GM21786 (cell line): ENCODE measurements at regions not wholly inside any gene's neighbourhood (a gene's known extent, or its start where the extent isn't known, plus 50 kb on each side); places are given as distances from the start of the nearest gene placed in this dataset.

Experiments
- ATAC-seq: cut with Tn5 transposase; IDR thresholded peaks from one replicate; pipeline ENCODE4 v1.9.1; 2021; ENCODE audit not compliant: unreplicated experiment

GRCh38 chr3:25033407-25034029 lies 394.5 kb upstream of the RARB start:
- ATAC-seq = peak; percentile 80

GRCh38 chr3:25035526-25035925 lies 392.5 kb upstream of the RARB start:
- no peak for ATAC-seq

GRCh38 chr3:25036633-25037032 lies 391.4 kb upstream of the RARB start:
- ATAC-seq = no peak

GRCh38 chr3:25037049-25037547 lies 391.0 kb upstream of the RARB start:
- no peak for ATAC-seq

GRCh38 chr3:25038271-25038670 lies 389.8 kb upstream of the RARB start:
- no peak for ATAC-seq

GRCh38 chr3:25038922-25039321 lies 389.1 kb upstream of the RARB start:
- ATAC-seq = no peak

- ATAC-seq = no peak
Measured at GRCh38 chr3:25040748-25041147, 387.3 kb upstream of the RARB start.

GRCh38 chr3:25041871-25042584 lies 386.0 kb upstream of the RARB start:
- ATAC-seq = no peak

- ATAC-seq = no peak
Measured at GRCh38 chr3:25043177-25043576, 384.9 kb upstream of the RARB start.

GRCh38 chr3:25043749-25044148 lies 384.3 kb upstream of the RARB start:
- ATAC-seq = no peak

GRCh38 chr3:25044762-25045710 lies 383.0 kb upstream of the RARB start:
- no peak for ATAC-seq

GRCh38 chr3:25046911-25047771 lies 380.9 kb upstream of the RARB start:
- ATAC-seq = no peak

- no peak for ATAC-seq
Measured at GRCh38 chr3:25049304-25049703, 378.8 kb upstream of the RARB start.

- ATAC-seq = no peak
Measured at GRCh38 chr3:25053360-25053759, 374.7 kb upstream of the RARB start.

GRCh38 chr3:25056036-25056755 lies 371.9 kb upstream of the RARB start:
- no peak for ATAC-seq

GRCh38 chr3:25056803-25057351 lies 371.2 kb upstream of the RARB start:
- no peak for ATAC-seq

- no peak for ATAC-seq
Measured at GRCh38 chr3:25057379-25057778, 370.7 kb upstream of the RARB start.

GRCh38 chr3:25064681-25065080 lies 363.4 kb upstream of the RARB start:
- no peak for ATAC-seq

- no peak for ATAC-seq
Measured at GRCh38 chr3:25069970-25070369, 358.1 kb upstream of the RARB start.

- ATAC-seq = no peak
Measured at GRCh38 chr3:25071846-25072245, 356.2 kb upstream of the RARB start.
